Gastroesophageal sphincter (tissue), 4 donors: ENCODE measurements at regions not wholly inside any gene's neighbourhood (a gene's known extent, or its start where the extent isn't known, plus 50 kb on each side); places are given as distances from the start of the nearest gene placed in this dataset.

Experiments
- ATAC-seq: fragments of 150-250 bp; one replicate; pipeline ENCODE4 v1.9.1; 2016; ENCODE audit warnings: mild to moderate bottlenecking, moderate library complexity
- H3K27ac ChIP-seq, 4 donors: fragments of 200-600 bp; sonication (generic) in 3 of 4; 1 replicate in 3 of 4; 2 replicates in 1 of 4; pipeline ENCODE4 v1.5.1; 2016 to 2019
- H3K27me3 ChIP-seq: fragments of 200-600 bp; sonication (generic); one replicate; pipeline ENCODE4 v1.5.1; 2019
- H3K36me3 ChIP-seq, 2 donors: fragments of 200-600 bp; sonication (generic); one replicate each; pipeline ENCODE4 v1.5.1; 2019; ENCODE audit warnings: control low read depth in 1 of 2
- H3K4me1 ChIP-seq, 3 donors: fragments of 200-600 bp; sonication (generic); 1 replicate in 2 of 3; 2 replicates in 1 of 3; pipeline ENCODE4 v1.5.1; 2016 to 2019; ENCODE audit warnings: control low read depth in 2 of 3
- H3K4me3 ChIP-seq, 2 donors: fragments of 200-600 bp; sonication (generic); one replicate each; pipeline ENCODE4 v1.5.1; 2019; ENCODE audit warnings: mild to moderate bottlenecking in 1 of 2, moderate library complexity in 1 of 2
- H3K9me3 ChIP-seq, 3 donors: fragments of 200-600 bp; sonication (generic); one replicate each; pipeline ENCODE4 v1.5.1; 2017 to 2019; ENCODE audit warnings: control low read depth in 2 of 3
- EP300 ChIP-seq: sonication (generic); formaldehyde crosslinking; IDR thresholded peaks from one replicate; pipeline ENCODE4 v1.6.1; 2017; ENCODE audit warnings: antibody characterized with exemption, mild to moderate bottlenecking
- POLR2A ChIP-seq, 2 donors: fragments of 450-650 bp; IDR thresholded peaks; one replicate each; pipeline ENCODE4 v1.6.1; 2017; ENCODE audit warnings: antibody characterized with exemption in 2 of 2, mild to moderate bottlenecking in 2 of 2, moderate library complexity in 1 of 2
- POLR2AphosphoS5 ChIP-seq: sonication (generic); formaldehyde crosslinking; IDR thresholded peaks from one replicate; pipeline ENCODE4 v1.6.1; 2017; ENCODE audit warnings: antibody characterized with exemption
- WGBS, 2 donors: methylation state at CpG; one replicate each; pipeline ENCODE4 v1.1.5; 2018; ENCODE audit warnings: low coverage in 1 of 2; 5-methylcytosine and 5-hydroxymethylcytosine counted together
- TF ChIP-seq, protein P1 (sequence below), 4 experiments: fragments of 200-600 bp in 2 of 4; fragments of 450-650 bp in 2 of 4; sonication (generic) in 1 of 4; IDR thresholded peaks; one replicate each; pipeline ENCODE4 v1.5.1; 2017 to 2019; ENCODE audit warnings: antibody characterized with exemption in 4 of 4, mild to moderate bottlenecking in 2 of 4, moderate library complexity in 2 of 4

DNA sequence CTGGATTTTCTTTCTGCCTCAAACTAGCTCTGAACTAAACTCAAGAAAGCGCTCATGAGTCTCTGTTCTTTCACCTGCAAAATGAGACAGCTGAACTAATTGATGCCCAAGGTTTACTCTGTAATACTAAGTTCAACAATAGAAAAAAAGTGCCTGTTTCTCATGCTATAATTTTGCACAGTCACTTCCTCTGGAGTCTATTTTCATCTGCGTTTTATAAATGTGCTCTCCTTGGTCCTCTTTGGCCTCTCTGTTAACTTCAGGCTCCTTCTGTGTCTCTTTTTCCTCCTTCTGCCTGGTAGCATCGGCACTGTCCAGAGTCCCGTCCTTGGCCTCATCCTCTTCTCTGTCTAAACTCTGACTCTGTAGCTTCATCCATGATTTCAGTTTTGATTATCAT, 311.9 kb upstream of the TLE4 start:
- Histone ChIP-seq H3K4me3 (no peak overlapping the region), H3K9me3 (no peaks in the 10 kb centered on the region), H3K4me1 (peaks cover 0 to 12% (median 10%) of the 10 kb centered on the region in 3 donors), H3K36me3 (no peaks in the 10 kb centered on the region), H3K27me3 (peaks cover 16% of the 10 kb centered on the region), H3K27ac (no peak overlapping the region)
- WGBS, 2 donors = 56 to 88% methylated on average over 2 to 4 of the region's 4 CpGs
- no peak for TF ChIP-seq POLR2A (IDR thresholded peaks at IDR 0.05)
- TF ChIP-seq EP300 = no peak
- TF ChIP-seq POLR2AphosphoS5 = no peak
- TF ChIP-seq, protein P1, sequence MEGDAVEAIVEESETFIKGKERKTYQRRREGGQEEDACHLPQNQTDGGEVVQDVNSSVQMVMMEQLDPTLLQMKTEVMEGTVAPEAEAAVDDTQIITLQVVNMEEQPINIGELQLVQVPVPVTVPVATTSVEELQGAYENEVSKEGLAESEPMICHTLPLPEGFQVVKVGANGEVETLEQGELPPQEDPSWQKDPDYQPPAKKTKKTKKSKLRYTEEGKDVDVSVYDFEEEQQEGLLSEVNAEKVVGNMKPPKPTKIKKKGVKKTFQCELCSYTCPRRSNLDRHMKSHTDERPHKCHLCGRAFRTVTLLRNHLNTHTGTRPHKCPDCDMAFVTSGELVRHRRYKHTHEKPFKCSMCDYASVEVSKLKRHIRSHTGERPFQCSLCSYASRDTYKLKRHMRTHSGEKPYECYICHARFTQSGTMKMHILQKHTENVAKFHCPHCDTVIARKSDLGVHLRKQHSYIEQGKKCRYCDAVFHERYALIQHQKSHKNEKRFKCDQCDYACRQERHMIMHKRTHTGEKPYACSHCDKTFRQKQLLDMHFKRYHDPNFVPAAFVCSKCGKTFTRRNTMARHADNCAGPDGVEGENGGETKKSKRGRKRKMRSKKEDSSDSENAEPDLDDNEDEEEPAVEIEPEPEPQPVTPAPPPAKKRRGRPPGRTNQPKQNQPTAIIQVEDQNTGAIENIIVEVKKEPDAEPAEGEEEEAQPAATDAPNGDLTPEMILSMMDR (IDR thresholded peaks at IDR 0.05) = no peak
- ATAC-seq = no peak

DNA sequence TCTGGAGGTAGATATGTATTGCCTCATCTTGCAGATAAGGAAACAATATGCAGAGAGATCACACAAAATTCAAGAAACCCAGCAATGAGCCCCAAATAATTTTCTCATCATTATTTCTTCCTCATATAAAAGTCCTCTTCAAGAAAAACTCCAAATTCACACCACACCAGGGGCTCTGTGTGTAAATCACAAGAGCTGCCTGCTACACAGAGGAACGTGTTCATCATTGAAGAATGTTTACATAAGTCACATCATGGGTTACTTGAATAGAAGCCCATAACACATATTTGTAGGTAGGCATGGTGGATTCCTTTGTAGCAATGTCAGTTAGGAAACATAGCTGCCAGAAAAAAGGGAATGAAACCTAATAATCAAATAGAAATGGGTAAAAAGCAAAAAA, 308.1 kb upstream of the TLE4 start:
- 45 to 47% methylated on average over 1 of the region's 1 CpG for WGBS, 2 donors
- H3K4me1 ChIP-seq = no peaks in the 10 kb centered on the region

DNA sequence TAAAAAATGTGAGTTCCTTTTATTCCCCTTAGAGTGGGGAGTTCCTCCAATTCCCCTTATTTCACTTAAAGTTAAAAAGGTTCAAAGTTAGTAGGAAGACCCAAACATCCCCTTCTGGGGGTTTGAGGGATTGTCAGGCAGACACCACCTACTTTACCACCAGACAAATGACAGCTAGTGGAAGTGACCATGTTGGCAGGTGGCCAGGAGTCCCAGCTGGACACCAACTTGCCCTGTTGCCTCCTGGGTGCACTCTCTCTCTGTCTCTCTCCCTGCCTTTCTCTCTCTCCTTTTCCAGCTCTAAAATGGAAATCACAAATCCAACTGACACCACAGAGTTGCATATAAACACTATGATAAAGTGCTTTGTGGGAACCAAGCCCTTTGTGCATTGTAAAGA, 307.7 kb upstream of the TLE4 start:
- no peak for ATAC-seq

More for the DNA sequence above, 308.1 kb upstream of the TLE4 start:
- TF ChIP-seq EP300 = no peak
- no peak for TF ChIP-seq POLR2AphosphoS5
- TF ChIP-seq POLR2A (IDR thresholded peaks at IDR 0.05) = no peak
- TF ChIP-seq, protein P1 (IDR thresholded peaks at IDR 0.05) = no peak
- Histone ChIP-seq H3K27me3 (peaks cover 5% of the 10 kb centered on the region), H3K36me3 (no peaks in the 10 kb centered on the region), H3K27ac (no peak overlapping the region), H3K9me3 (no peaks in the 10 kb centered on the region), H3K4me3 (no peak overlapping the region)
- ATAC-seq = no peak

DNA sequence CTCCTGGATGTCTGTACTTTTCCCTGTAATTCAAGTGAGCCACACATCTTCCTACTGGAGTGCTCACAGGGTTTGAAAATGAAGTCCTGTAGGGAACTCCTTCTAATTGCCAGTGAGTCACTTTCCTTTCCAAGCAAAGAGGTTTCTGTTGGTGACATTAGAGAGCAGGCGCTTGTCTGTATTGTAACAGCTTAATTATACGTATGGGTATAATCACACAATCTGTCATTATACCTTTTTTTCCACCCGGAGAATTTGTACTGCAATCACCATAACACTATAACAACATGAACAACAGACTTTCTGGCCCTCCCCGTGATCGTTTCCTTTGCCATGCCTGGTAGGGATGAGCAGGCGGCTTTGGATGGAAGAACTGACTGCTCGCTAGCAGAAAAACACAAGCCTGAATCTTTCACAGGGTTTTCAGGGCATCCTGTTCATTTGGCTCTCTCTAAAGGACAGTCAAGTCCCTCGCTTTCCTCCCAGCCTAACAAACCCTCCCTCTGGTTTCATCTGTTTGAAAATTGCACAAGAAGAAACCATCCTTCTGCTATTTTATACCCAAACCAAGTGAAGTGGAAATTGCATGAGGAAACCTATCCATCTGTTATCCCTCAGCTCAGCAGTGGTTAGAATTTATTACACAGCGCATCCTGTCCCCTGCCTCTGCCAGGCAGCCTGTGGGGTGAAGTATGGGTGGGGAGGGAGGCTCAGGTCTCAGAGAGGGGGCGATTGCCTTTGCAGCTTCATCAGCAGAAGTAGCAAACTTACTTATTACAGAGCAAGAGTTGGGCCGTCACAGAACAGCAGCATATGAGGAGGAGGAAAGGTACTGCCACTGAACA, 307.0 kb upstream of the TLE4 start:
- H3K4me1 ChIP-seq = no peaks in the 10 kb centered on the region
- H3K9me3 ChIP-seq = no peaks in the 10 kb centered on the region
- no peak overlapping the region for H3K4me3 ChIP-seq
- no peak for ATAC-seq
- no peaks in the 10 kb centered on the region for H3K36me3 ChIP-seq
- no peaks in the 10 kb centered on the region for H3K27me3 ChIP-seq
- no peak overlapping the region for H3K27ac ChIP-seq
- TF ChIP-seq POLR2AphosphoS5 (no peak), POLR2A (IDR thresholded peaks at IDR 0.05) (no peak), EP300 (no peak)
- TF ChIP-seq, protein P1 (IDR thresholded peaks at IDR 0.05) = no peak
- WGBS, 2 donors = 81 to 85% methylated on average over 8 of the region's 11 CpGs

More for the DNA sequence above, 307.7 kb upstream of the TLE4 start:
- Histone ChIP-seq H3K27me3 (peaks cover 2% of the 10 kb centered on the region), H3K36me3 (no peaks in the 10 kb centered on the region), H3K4me3 (no peak overlapping the region), H3K9me3 (no peaks in the 10 kb centered on the region), H3K27ac (no peak overlapping the region), H3K4me1 (no peaks in the 10 kb centered on the region)
- TF ChIP-seq POLR2AphosphoS5 = no peak
- TF ChIP-seq, protein P1 (IDR thresholded peaks at IDR 0.05) = no peak
- no peak for TF ChIP-seq POLR2A (IDR thresholded peaks at IDR 0.05)
- TF ChIP-seq EP300 = no peak

DNA sequence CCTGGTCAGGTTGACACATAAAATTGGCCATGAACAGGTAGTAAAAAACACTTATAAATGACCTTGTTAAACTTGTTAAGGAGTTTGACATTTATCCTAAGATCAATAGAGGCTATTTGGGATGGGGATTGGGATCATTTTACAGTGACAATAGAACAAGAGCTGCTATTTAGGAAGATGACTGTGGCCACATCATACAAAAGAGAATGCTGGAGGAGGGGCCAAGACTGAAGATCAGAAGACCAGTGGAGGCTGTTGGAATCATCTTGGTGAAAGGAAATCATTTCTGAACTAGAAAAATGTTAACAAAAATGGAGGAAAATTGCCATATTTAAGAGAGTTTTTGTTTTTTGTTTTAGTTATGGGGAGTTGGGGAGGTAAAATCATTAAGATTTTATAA, 304.8 kb upstream of the TLE4 start:
- no peaks in the 10 kb centered on the region for H3K27me3 ChIP-seq
- ATAC-seq = no peak
- no peak overlapping the region for H3K4me3 ChIP-seq
- no peaks in the 10 kb centered on the region for H3K9me3 ChIP-seq
- no peak for TF ChIP-seq POLR2AphosphoS5
- TF ChIP-seq EP300 = no peak
- TF ChIP-seq, protein P1 (IDR thresholded peaks at IDR 0.05) = no peak
- TF ChIP-seq POLR2A (IDR thresholded peaks at IDR 0.05) = no peak
- no peak overlapping the region for H3K27ac ChIP-seq
- no peaks in the 10 kb centered on the region for H3K36me3 ChIP-seq
- no peaks in the 10 kb centered on the region for H3K4me1 ChIP-seq
